DND-41 (cell line): ENCODE measurements at regions not wholly inside any gene's neighbourhood (a gene's known extent, or its start where the extent isn't known, plus 50 kb on each side); places are given as distances from the start of the nearest gene placed in this dataset.

Experiments
- EZH2 ChIP-seq: IDR thresholded peaks from 3 replicates; pipeline ENCODE4 v1.6.1; 2012; ENCODE audit warnings: borderline replicate concordance, low read depth, mild to moderate bottlenecking, moderate library complexity, low read length, inconsistent platforms; ENCODE audit not compliant: severe bottlenecking
- TF ChIP-seq, protein P1 (sequence below): IDR thresholded peaks from 2 replicates; pipeline ENCODE4 v1.5.1; 2012; ENCODE audit warnings: borderline replicate concordance, low read length, moderate library complexity, mild to moderate bottlenecking; ENCODE audit not compliant: poor library complexity, severe bottlenecking; ENCODE audit errors: extremely low read depth

DNA sequence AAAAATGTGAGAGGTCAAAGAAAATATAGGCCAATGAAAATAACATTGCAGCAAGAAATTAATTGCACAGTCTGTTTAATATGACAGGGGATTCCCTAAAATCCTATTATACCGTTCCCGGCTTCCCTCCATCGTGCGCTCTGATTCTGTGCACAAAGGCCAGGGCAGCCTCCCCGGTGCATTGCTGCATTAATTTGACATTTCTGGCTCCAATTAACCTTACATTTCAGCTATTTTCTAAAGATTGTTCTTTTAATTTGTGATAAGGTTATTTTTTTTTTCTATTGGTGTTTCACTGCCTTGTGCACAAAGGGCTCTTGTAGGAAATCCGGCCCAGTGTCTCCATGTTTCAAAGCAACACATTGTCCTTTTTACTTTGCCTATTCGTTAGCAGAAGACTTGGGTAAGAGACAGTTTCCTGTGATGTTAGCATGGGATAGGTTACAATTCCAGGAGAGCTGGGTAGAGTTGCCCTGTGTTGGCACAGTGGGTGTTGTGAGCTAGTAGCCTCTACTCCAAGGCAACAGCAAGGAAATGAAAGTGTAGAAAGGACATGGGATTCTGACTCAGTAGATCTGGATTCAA lies 257.3 kb upstream of the IGF1R start:
- TF ChIP-seq EZH2 = no peak
- TF ChIP-seq, protein P1, sequence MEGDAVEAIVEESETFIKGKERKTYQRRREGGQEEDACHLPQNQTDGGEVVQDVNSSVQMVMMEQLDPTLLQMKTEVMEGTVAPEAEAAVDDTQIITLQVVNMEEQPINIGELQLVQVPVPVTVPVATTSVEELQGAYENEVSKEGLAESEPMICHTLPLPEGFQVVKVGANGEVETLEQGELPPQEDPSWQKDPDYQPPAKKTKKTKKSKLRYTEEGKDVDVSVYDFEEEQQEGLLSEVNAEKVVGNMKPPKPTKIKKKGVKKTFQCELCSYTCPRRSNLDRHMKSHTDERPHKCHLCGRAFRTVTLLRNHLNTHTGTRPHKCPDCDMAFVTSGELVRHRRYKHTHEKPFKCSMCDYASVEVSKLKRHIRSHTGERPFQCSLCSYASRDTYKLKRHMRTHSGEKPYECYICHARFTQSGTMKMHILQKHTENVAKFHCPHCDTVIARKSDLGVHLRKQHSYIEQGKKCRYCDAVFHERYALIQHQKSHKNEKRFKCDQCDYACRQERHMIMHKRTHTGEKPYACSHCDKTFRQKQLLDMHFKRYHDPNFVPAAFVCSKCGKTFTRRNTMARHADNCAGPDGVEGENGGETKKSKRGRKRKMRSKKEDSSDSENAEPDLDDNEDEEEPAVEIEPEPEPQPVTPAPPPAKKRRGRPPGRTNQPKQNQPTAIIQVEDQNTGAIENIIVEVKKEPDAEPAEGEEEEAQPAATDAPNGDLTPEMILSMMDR = no peak
